ENCODE measurements at regions not wholly inside any gene's neighbourhood (a gene's known extent, or its start where the extent isn't known, plus 50 kb on each side); places are given as distances from the start of the nearest gene placed in this dataset.

- no peaks in the 10 kb centered on the region for H3K9me3 ChIP-seq (ENCODE audit: low read length)
- no peaks in the 10 kb centered on the region for H3K27me3 ChIP-seq (ENCODE audit: insufficient read depth, low read depth, low read length)
- H2AFZ ChIP-seq (ENCODE audit: low read depth, low read length): no peak overlapping the region
- TF ChIP-seq MXI1 (conservative IDR thresholded peaks at IDR 0.05; ENCODE audit: poor library complexity, severe bottlenecking) (no peak), SMC3 (conservative IDR thresholded peaks at IDR 0.05; ENCODE audit: poor library complexity) (no peak), TAF1 (IDR thresholded peaks at IDR 0.05; ENCODE audit: low read depth) (no peak), EP300 (conservative IDR thresholded peaks at IDR 0.05; ENCODE audit: poor library complexity, severe bottlenecking) (no peak), REST (IDR thresholded peaks at IDR 0.05; ENCODE audit: borderline replicate concordance) (no peak)
- no peaks in the 10 kb centered on the region for H4K20me1 ChIP-seq (ENCODE audit: insufficient read depth)
- no peaks in the 10 kb centered on the region for H3F3A ChIP-seq (ENCODE audit: insufficient read depth, low read length, poor library complexity, severe bottlenecking)
- H3K79me2 ChIP-seq (replicated peaks; ENCODE audit: insufficient read depth, low read length): no peaks in the 10 kb centered on the region
- H3K27ac ChIP-seq (ENCODE audit: low read length): no peak overlapping the region
- H3K9ac ChIP-seq (ENCODE audit: low read length): no peak overlapping the region
- H3K36me3 ChIP-seq (ENCODE audit: insufficient read depth, low read length): no peaks in the 10 kb centered on the region
- no peak overlapping the region for H3K4me3 ChIP-seq (ENCODE audit: low read length)
- no peaks in the 10 kb centered on the region for H3K9me2 ChIP-seq (ENCODE audit: insufficient read depth, low read length)
- no peak overlapping the region for H3K4me2 ChIP-seq (ENCODE audit: low read length)
Measured at GRCh38 chr4:112975567-112976355, 73.7 kb upstream of the ANK2 start.

GRCh38 chr4:112978691-112979472, 70.6 kb upstream of the ANK2 start:
- H3K4me2 ChIP-seq (ENCODE audit: low read length): no peak overlapping the region
- H3K36me3 ChIP-seq (ENCODE audit: insufficient read depth, low read length): no peaks in the 10 kb centered on the region
- H3F3A ChIP-seq (ENCODE audit: insufficient read depth, low read length, poor library complexity, severe bottlenecking): no peaks in the 10 kb centered on the region
- no peak overlapping the region for H3K4me3 ChIP-seq (ENCODE audit: low read length)
- H4K20me1 ChIP-seq (ENCODE audit: insufficient read depth): no peaks in the 10 kb centered on the region
- no peak for TF ChIP-seq RAD21 (conservative IDR thresholded peaks at IDR 0.05)
- H3K9ac ChIP-seq (ENCODE audit: low read length): no peak overlapping the region
- H2AFZ ChIP-seq (ENCODE audit: low read depth, low read length): no peak overlapping the region
- H3K79me2 ChIP-seq (replicated peaks; ENCODE audit: insufficient read depth, low read length): no peaks in the 10 kb centered on the region
- no peaks in the 10 kb centered on the region for H3K27me3 ChIP-seq (ENCODE audit: insufficient read depth, low read depth, low read length)
- H3K9me3 ChIP-seq (ENCODE audit: low read length): no peaks in the 10 kb centered on the region
- H3K27ac ChIP-seq (ENCODE audit: low read length): no peak overlapping the region
- no peaks in the 10 kb centered on the region for H3K9me2 ChIP-seq (ENCODE audit: insufficient read depth, low read length)

GRCh38 chr4:112979881-112980421, 69.5 kb upstream of the ANK2 start:
- Histone ChIP-seq H3K36me3 (ENCODE audit: insufficient read depth, low read length) (no peaks in the 10 kb centered on the region), H3K27me3 (ENCODE audit: insufficient read depth, low read depth, low read length) (no peaks in the 10 kb centered on the region), H3K27ac (ENCODE audit: low read length) (no peak overlapping the region), H3F3A (ENCODE audit: insufficient read depth, low read length, poor library complexity, severe bottlenecking) (no peaks in the 10 kb centered on the region), H3K4me3 (ENCODE audit: low read length) (no peak overlapping the region), H3K9me3 (ENCODE audit: low read length) (no peaks in the 10 kb centered on the region), H3K9ac (ENCODE audit: low read length) (no peak overlapping the region), H3K9me2 (ENCODE audit: insufficient read depth, low read length) (no peaks in the 10 kb centered on the region), H2AFZ (ENCODE audit: low read depth, low read length) (no peak overlapping the region), H4K20me1 (ENCODE audit: insufficient read depth) (no peaks in the 10 kb centered on the region), H3K79me2 (replicated peaks; ENCODE audit: insufficient read depth, low read length) (no peaks in the 10 kb centered on the region), H3K4me2 (ENCODE audit: low read length) (no peak overlapping the region)
- TF ChIP-seq RAD21 (conservative IDR thresholded peaks at IDR 0.05) (no peak), POLR2AphosphoS5 (IDR thresholded peaks at IDR 0.05) (no peak), TAF1 (IDR thresholded peaks at IDR 0.05; ENCODE audit: low read depth) (no peak)

All from neural cell (in vitro differentiated cells).